HG03342 (cell line): ENCODE measurements at regions not wholly inside any gene's neighbourhood (a gene's known extent, or its start where the extent isn't known, plus 50 kb on each side); places are given as distances from the start of the nearest gene placed in this dataset.
A peak's percentile ranks its signal among the peaks of the same experiment; 100 is the strongest.

Experiments
- ATAC-seq: cut with Tn5 transposase; IDR thresholded peaks from one replicate; pipeline ENCODE4 v1.9.1; 2021; ENCODE audit warnings: mild to moderate bottlenecking, moderate library complexity; ENCODE audit not compliant: unreplicated experiment

GRCh38 chr12:90428881-90429280 lies 526.1 kb downstream of the CCER1 start:
- no peak for ATAC-seq

- ATAC-seq = no peak
Observed at GRCh38 chr12:90428465-90428864, 526.5 kb downstream of the CCER1 start.

- no peak for ATAC-seq
Observed at GRCh38 chr12:90423965-90424364, 531.0 kb downstream of the CCER1 start.

- ATAC-seq = no peak
Observed at GRCh38 chr12:90410962-90411361, 544.0 kb downstream of the CCER1 start.

- no peak for ATAC-seq
Observed at GRCh38 chr12:90407841-90408240, 547.1 kb downstream of the CCER1 start.

GRCh38 chr12:90404071-90404470 lies 550.9 kb downstream of the CCER1 start:
- ATAC-seq = peak; percentile 91

GRCh38 chr12:90401185-90401584 lies 553.8 kb downstream of the CCER1 start:
- no peak for ATAC-seq

- ATAC-seq = no peak
Observed at GRCh38 chr12:90399357-90399756, 555.6 kb downstream of the CCER1 start.

- no peak for ATAC-seq
Observed at GRCh38 chr12:90398285-90398836, 556.6 kb downstream of the CCER1 start.

- no peak for ATAC-seq
Observed at GRCh38 chr12:90396556-90396955, 558.4 kb downstream of the CCER1 start.

GRCh38 chr12:90393652-90394051 lies 561.3 kb downstream of the CCER1 start:
- no peak for ATAC-seq

GRCh38 chr12:90393089-90393488 lies 561.9 kb downstream of the CCER1 start:
- ATAC-seq = no peak

- ATAC-seq = no peak
Observed at GRCh38 chr12:90390947-90391346, 564.0 kb downstream of the CCER1 start.

- no peak for ATAC-seq
Observed at GRCh38 chr12:90368081-90368480, 586.9 kb downstream of the CCER1 start.

GRCh38 chr12:90366286-90366685 lies 588.7 kb downstream of the CCER1 start:
- no peak for ATAC-seq

GRCh38 chr12:90360300-90360699 lies 594.7 kb downstream of the CCER1 start:
- ATAC-seq = no peak

GRCh38 chr12:90355711-90356355 lies 599.1 kb downstream of the CCER1 start:
- ATAC-seq = no peak

GRCh38 chr12:90343966-90344365 lies 611.0 kb downstream of the CCER1 start:
- no peak for ATAC-seq

- ATAC-seq = no peak
Observed at GRCh38 chr12:90342081-90342480, 612.9 kb downstream of the CCER1 start.

GRCh38 chr12:90339837-90340236 lies 615.1 kb downstream of the CCER1 start:
- ATAC-seq = no peak

GRCh38 chr12:90338365-90338764 lies 616.6 kb downstream of the CCER1 start:
- no peak for ATAC-seq

- no peak for ATAC-seq
Observed at GRCh38 chr12:90337018-90337417, 618.0 kb downstream of the CCER1 start.

- ATAC-seq = no peak
Observed at GRCh38 chr12:90335566-90335965, 619.4 kb downstream of the CCER1 start.
